GM18867 (cell line): ENCODE measurements at regions not wholly inside any gene's neighbourhood (a gene's known extent, or its start where the extent isn't known, plus 50 kb on each side); places are given as distances from the start of the nearest gene placed in this dataset.

Source experiments
- ATAC-seq: cut with Tn5 transposase; IDR thresholded peaks from one replicate; pipeline ENCODE4 v1.9.1; 2021; ENCODE audit warnings: mild to moderate bottlenecking, moderate library complexity; ENCODE audit not compliant: unreplicated experiment

DNA sequence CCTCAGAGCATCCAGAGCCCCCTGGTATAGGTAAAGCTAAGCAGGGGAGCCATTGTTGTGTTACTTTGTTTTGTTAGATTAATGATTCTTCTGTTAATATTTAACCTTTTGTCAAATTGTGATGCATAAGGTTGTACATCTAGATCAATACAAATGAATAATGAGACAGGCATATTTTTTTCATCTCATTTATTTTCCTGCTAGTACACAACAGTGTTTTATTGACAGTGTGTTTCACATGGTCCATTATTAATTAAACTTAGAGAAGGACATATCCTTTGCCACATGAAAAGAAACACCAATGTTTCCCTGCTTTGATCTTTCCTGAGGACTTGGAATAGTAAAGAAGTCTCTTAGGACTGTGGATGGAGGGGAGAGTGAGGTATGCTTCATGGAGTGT, 543.6 kb upstream of the CFAP20DC start:
- ATAC-seq = no peak

DNA sequence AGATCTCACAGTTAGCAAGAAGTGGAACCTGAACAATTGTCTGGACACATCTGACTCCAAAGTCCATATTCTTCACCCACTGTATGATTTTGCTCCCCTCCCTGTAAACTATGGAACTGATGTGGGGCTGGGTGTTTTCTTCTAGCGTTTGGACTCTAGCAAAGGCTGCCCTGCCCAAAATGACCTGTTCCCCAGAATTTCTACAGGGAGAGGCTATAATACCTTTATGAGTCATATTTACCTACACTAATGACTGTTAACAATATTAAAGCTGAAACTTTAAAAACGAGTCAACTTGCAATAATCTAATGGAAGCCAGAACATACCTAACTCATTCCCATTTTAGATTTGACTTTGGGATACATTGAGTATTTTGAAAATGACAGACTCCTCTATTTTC, 531.2 kb upstream of the CFAP20DC start:
- ATAC-seq = peak; percentile 32

DNA sequence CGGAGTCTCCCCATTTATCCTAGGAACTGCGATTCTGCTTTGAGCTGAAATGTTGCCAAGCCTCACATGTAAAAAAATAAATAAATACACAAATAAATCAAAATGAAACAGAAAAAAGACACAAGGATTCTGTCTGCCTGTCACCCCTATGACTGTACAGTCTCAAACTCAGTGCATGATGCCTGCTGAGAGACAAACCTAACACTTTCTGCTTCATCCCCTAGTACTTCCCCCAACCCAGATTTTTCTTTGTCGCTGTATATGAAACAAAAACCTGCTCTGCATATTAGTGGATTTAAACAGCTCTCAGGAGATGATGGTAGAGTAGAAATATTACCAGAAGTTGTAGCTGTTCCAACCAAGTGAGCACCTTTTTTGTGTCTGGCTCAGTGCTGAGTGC, 530.7 kb upstream of the CFAP20DC start:
- peak; percentile 68 for ATAC-seq

DNA sequence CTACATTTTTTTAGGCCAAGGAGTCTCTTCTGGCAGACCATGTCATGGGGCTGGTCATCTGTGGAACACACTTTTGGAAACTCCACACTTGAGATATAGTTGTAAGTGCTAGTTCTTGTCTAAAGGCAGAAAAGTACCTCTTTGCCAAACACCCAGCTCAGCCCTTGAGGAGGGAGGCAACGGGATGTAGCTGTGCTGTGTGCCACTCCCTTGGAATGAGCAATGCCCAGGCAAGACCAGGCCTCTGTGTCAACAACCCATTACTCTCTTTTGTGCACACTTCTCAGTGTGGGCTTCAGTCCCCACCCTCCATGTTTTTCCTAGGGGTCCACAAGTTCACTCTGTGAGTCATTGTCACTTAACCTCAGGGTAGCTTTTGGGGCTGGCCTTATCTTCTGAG, 528.3 kb upstream of the CFAP20DC start:
- no peak for ATAC-seq

DNA sequence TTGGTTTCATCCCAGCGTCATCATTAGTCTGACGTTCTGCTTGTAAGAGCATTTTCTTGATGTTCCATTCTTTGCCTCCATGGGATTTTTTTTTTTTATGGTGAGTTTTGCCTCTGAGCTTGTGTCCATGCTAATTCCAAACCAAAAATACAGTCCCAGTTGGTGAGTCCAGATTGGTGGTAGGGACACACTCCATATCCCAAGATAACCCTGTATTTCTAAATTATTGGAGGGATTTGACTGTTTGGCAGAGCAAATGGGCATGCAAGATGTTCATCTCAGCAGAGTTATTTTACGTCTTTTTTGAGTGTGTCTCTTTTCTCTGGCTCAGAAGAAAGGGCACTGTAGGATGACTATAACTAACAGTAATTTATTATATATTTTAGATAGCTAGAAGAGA, 526.8 kb upstream of the CFAP20DC start:
- no peak for ATAC-seq

DNA sequence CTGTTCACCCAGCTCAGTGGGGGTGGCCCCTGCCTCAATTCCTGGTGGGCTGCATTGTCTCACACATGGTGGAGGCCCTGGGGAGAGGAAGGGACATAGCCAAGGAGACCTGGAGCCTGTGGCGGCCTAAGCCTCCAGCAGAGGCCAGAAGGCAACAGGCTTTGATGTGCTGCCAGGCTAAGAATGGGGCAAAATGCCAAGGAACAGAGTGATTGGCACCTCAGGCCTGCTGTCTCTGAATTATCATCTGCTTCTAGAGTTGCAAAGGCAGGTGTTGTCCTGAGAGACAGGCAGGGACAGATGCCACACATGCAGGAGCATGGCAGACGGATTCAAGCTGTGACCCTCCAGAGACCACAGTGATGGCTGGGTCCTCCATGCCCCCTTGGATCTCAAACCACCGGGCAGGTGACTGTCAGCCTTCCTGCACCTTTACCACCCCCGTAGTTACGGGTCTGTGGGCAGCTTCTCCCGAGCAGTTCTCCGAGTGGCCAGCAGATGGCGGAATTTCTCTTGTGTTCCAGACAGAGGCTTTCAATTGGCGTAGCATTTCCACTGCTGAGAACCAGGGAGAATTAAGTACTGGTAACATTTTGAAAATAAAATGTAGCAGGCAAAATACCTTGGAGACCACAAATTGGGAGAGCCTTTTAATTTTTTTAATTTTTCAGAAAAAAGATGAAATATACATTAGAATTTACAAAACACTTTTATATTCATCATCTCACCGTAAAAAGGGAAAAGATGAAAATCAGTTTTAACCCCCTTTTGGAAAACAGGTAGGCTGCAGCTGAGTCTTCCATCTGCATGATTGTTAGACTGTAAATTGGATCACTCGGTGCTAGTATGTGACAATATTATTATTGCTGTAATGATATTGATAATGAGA, 525.5 kb upstream of the CFAP20DC start:
- peak; percentile 88 for ATAC-seq

DNA sequence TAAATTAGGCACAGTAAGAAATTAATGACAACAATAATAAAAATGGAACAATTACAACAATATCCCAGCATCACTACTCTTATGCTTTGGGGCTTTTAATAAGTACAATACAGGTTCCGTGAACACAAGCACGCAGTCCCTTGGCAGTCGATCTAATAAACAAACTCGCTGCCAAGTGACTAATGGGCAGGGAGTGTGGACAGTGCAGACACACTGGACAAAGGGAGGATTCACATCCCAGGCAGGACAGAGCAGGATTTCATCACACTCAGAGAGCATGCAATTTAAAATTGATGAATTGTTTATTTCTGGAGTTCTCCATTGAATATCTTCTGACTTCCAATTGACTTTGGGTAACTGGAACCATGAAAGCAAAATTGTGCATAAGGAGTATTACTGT, 524.1 kb upstream of the CFAP20DC start:
- no peak for ATAC-seq

DNA sequence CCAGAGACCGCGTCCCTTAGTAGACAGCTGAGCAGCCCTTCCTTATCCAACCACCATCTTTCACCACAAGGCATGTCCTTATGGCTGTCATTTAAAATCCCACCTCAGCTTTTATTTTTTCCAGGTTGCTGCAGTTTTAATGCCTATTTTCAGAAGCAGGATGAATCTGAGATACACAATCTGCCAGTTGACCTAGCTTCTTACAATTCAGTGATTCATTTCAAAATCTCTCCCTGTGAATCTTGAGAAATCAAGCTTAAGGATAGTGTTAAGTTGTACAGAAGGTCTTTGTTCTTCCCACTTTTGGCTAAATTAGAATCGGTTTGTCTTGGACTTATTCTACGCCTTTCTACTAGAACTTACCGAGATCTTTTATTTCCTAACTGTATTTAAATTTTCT, 522.3 kb upstream of the CFAP20DC start:
- no peak for ATAC-seq

DNA sequence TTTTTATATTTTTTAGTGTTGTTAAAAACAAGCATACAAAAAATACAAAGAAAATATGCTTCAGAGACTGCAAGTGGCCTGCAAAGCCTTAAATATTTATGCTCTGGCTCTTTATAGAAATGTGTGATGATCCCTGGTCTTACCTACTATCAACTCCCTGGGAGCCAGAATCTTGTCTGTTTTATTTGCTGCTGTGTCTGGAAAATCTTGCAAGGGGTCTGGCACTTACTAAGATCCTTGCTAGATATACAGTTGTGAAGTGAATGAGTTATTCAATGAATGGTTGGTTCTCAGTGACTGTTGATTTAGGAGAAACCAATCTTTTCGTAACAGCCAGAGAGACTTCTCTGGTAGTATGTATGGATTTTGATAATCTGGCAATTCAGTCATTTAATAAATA, 521.0 kb upstream of the CFAP20DC start:
- no peak for ATAC-seq

DNA sequence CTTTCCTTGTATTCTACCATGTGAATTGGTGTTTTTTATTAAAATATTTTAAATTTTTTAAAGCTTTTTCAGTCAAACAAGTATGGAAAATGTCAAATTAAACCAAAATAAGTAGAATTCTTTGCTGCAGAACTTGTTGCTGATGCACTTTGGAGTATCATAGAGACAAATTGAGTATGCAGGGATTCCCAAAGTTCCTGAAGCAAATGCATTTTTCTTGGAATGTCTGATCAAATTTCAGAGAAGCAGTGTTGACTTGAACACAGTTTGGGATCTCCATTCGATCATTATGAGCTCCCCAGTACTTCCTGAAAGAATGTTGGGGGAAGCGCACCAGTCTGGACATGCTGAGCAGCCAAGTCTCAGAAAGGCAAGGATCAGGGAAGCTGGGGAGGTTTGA, 517.8 kb upstream of the CFAP20DC start:
- no peak for ATAC-seq

DNA sequence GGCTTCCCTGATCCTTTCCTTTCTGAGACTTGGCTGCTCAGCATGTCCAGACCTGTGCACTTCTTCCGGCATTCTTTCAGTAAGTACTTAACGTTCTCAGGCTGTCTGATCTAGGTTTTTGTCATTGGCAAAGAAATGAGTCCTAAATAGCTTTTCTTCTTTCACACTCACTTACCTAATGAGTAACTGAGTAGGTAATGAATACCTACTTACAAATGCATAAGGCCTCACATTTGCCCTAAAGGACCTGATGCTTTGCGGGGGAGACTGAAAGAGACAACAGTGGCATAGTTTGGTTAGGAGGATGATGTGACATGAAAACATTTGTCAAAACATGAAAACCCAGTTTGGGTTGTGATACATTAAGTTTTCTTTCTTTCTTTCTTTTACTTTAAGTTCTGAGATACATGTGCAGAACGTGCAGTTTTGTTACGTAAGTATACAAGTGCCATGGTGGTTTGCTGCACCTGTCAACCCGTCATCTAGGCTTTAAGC, 516.7 kb upstream of the CFAP20DC start:
- peak; percentile 99 for ATAC-seq

DNA sequence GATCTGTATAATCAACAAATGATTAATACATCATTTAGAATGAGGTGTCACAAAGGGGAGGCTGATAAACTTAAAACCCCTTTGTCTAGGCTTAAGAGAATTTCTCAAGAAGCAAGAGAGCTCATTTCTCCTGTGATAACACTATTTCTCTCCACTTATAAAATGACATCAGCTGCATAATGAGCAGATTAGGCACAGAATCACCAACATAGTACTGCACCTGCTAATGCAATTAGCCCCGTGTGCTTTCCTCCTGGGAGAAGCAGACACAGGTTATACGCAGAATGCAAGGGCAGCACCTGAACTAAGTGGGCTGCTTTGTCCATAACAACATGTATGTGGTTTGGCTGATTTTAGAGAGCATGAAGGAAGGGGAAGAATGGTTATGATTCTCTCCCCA, 515.3 kb upstream of the CFAP20DC start:
- ATAC-seq = no peak

DNA sequence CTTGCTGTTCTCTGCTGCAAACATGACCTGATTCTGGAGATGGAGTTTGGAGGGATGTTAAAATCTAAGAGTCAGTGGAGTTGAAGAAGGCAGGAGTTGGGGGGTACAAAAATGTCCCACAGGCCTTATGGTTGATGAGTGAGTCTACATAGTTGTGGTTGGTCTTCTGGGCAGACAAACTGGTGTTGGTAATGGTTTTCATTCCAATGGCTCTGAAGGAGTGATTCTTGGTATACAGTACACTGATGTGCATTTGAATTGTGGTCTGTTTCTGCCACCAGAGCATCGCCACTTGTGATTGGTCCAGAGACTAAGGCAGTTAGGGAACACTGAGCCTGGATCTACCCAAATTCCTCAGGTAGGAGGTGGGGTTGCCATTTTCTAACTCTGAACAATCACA, 514.1 kb upstream of the CFAP20DC start:
- ATAC-seq = no peak

DNA sequence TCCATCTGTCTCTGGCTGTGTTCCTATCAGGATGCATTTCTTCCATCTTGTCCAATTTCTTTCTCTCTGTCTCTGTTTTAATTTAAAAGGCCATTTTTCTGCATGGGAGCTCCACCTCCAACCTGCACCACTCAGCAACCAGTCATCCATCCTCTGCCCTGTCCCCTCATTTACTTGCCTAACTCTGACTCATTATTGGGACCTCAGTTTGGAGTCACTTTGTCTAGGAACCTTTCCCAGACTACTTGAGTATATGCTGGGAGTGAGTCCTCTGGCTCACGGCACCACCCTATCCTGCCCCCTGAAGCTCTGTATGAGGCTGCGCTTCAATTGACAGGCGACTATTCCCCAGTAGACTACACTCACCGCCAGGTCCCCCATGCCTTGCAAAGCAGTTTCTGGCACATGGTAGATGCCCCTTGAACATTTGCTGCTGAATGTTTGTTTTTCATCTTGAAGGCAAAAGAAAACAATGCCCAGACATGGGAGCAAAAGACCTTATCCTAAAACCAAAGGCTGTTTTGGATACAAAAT, 513.3 kb upstream of the CFAP20DC start:
- ATAC-seq = no peak

DNA sequence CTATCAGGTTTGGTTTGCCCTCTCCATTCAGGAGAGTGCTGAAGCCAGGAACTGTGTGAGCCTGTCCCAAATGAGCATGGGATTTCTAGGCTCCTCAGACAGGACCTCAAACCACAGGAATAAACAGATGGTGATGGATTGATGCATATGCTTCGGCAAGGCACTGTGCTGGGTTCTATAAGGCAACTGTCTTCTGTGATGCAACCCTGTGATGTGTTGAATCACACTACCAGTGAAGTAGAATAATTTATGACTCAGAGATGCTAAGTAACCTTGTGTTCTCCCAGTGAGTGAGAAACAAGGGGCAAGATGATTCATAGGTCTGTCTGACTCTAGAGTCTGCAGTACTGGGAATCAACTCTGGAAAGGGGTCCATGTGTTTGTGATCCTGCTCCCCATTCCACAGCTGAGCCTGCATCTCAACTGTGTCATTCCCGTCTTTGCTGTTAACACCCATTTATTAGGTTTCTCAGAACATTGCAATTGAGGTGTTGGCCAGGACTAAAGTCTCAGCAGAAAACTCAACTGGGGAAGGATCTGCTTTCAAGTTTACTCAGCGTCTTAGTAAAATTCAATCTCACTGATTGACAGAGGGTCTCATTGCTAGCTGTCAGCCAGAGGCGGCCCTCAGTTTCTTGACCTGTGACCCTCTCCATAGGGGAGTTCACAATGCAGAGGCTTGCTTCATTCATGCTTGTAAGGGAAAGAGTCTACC, 510.1 kb upstream of the CFAP20DC start:
- ATAC-seq = no peak

DNA sequence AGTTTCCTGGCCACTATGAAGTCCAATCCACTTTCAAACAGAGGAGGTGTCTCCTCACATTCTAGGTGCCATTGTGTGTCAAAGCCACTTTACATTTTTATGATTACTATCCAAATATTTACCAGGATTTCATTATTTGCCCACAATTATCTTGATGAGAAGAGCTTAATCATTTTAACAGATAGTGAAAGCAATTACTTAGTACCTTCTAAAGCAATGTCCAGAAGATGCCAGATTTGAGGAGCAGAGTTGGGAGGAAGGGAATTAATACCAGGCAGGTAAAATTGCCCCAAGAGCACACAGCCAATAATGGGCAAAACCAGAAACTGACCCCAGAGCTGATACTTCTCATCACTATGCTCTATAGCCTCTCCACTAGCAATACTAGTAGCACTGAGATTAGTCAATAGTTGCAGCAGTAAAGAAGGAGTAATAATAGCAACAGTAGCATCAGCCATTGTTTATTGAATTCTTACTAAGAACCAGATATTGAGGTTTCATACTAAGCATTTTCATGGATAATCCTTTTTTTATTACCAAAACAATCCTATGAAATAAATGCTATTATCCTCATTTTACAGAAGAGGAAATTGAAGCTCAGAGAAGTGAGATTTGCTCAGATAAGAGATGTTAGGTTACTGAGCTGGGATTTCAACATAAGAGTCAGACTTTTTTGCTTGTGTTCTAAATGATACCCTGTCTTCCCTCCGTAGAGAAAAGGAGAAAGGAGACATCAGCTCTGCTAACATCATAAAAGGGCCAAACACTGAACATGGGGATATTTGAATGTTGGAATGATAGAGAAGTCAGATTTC, 509.3 kb upstream of the CFAP20DC start:
- no peak for ATAC-seq

DNA sequence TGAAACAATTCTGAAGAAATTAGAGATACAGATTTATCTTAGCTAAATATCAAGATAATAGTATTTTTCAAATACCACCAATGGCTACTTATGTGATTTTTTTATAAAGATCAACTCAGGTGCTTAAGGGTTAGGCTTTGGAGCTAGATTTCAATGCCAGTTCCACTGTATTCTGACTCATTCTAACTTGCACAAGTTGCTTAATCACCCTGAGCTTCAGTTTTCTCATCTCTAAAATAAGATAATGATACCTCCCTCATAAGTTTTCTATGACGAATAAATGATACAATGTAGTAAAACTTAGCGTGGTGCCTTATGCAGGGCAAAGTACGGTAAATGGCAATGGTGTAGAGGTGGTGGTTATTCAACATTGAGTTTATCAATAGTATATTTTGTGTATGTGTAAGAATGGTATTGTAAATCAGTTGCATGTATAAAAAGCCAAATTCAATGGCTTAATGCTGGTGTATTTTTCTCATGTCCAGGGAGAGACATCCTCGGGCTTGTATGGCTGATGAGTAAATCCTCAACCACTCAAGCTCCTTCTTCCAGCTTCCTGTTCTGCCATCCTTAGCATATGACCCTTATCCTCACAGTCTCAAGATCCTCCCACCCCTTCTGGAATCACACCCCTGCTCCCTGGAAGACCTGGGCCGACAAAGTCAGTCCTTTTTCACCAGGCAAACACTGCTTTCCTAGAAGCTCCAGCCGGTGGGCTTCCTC, 505.9 kb upstream of the CFAP20DC start:
- ATAC-seq = no peak

DNA sequence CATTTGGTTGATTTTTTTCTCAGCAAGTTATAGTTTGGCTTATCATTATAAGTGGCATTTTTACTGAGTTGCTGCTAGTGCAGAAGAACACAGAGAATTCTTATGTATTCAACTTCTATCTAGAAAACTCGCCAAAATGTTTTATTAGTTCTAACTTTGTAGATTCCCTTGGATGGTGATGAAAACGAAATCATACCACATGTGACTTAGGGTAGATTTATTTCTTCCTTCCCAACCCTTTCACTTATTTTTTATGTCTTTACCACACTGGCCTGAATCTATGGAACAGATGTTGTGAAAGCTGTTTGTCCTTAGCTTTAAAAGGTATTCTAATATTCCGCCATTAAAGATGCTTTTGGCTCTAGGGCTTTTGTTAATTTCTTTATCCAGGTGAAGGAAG, 503.3 kb upstream of the CFAP20DC start:
- ATAC-seq = no peak

DNA sequence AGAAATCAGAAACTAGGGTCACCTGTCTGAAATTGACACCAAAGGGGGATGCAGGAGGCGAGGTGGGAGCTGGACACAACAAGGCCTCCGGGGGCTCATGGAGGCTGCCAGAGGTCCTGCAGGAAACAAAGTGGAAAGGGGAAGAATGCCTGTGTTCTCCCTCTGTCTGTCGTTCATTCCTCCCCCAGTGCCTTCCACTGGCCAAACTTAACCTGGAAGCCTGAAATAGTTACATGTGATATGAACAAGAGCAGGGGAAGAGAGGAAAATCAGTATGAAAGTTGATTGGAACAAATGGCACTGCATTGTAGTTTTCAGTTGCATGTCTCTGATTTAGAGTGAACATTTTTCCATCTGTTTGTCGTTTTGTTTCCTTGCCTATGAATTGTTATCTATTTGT, 502.0 kb upstream of the CFAP20DC start:
- ATAC-seq = no peak

DNA sequence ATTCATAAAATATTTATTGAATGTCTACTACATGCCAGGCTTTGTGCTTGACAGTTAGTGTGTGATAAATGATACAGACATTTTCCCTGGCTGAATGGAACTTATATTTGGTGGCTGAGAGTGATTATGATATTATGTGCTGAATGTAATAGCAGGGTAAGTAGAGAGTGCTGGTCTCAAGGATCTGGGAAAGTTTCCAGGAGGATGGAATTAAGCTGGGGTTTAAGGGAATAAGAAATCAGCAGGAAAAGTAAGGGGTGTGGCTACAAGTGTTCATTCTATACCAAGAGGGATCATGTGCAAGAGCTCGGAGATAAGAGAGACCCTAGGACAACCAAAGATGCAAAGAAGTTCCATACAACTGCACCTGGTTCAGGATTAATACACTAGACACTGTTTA, 500.1 kb upstream of the CFAP20DC start:
- no peak for ATAC-seq
